ENCODE measurements at regions not wholly inside any gene's neighbourhood (a gene's known extent, or its start where the extent isn't known, plus 50 kb on each side); places are given as distances from the start of the nearest gene placed in this dataset.

- TF ChIP-seq, protein P1, sequence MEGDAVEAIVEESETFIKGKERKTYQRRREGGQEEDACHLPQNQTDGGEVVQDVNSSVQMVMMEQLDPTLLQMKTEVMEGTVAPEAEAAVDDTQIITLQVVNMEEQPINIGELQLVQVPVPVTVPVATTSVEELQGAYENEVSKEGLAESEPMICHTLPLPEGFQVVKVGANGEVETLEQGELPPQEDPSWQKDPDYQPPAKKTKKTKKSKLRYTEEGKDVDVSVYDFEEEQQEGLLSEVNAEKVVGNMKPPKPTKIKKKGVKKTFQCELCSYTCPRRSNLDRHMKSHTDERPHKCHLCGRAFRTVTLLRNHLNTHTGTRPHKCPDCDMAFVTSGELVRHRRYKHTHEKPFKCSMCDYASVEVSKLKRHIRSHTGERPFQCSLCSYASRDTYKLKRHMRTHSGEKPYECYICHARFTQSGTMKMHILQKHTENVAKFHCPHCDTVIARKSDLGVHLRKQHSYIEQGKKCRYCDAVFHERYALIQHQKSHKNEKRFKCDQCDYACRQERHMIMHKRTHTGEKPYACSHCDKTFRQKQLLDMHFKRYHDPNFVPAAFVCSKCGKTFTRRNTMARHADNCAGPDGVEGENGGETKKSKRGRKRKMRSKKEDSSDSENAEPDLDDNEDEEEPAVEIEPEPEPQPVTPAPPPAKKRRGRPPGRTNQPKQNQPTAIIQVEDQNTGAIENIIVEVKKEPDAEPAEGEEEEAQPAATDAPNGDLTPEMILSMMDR (IDR thresholded peaks at IDR 0.05), result no peak
- TF ChIP-seq POLR2A (IDR thresholded peaks at IDR 0.05), result no peak
Observed at GRCh38 chr12:25743679-25744215, 190.7 kb upstream of the LMNTD1 start.

Data from testis (tissue), 2 donors.